A673 (cell line): ENCODE measurements at regions not wholly inside any gene's neighbourhood (a gene's known extent, or its start where the extent isn't known, plus 50 kb on each side); places are given as distances from the start of the nearest gene placed in this dataset.

Source experiments
- BruUV-seq: library from RNA; stranded (reverse); fragments of 400-500 nt; replicated peaks from 2 replicates; lab custom pipeline; 2021; lab: Mats Ljungman, UMichigan
- CTCF ChIA-PET: fragments of 300-600 bp; sonication (Branson Sonifier 250); formaldehyde crosslinking; loops from one replicate; lab custom pipeline; 2022; ENCODE audit warnings: antibody characterized with exemption; lab: Charles Lee
- POLR2A ChIA-PET: fragments of 300-600 bp; sonication (Branson Sonifier 250); formaldehyde crosslinking; loops from one replicate; lab custom pipeline; 2022; ENCODE audit warnings: antibody characterized with exemption; ENCODE audit not compliant: low non-redundant PET; lab: Charles Lee
- DNase-seq: peaks from one replicate; pipeline ENCODE4 v3.0.0-alpha.2; 2015; ENCODE audit warnings: low spot score
- H3K27ac ChIP-seq: fragments of 200-600 bp; sonication (generic); 2 replicates; pipeline ENCODE4 v1.5.1; 2016; ENCODE audit warnings: mixed run types, low read depth, mild to moderate bottlenecking, mixed read lengths, antibody characterized with exemption, low read length; ENCODE audit not compliant: poor library complexity, severe bottlenecking
- H3K27me3 ChIP-seq: fragments of 200-600 bp; sonication (generic); replicated peaks from 2 replicates; pipeline ENCODE4 v1.6.1; 2017; ENCODE audit warnings: mixed run types, low read depth, mild to moderate bottlenecking, mixed read lengths, antibody characterized with exemption, low read length; ENCODE audit not compliant: insufficient read depth, poor library complexity
- H3K36me3 ChIP-seq: fragments of 200-600 bp; sonication (generic); 2 replicates; pipeline ENCODE4 v1.6.1; 2016; ENCODE audit warnings: mixed run types, mild to moderate bottlenecking, mixed read lengths, antibody characterized with exemption, low read length; ENCODE audit not compliant: insufficient read depth, poor library complexity, severe bottlenecking
- H3K4me1 ChIP-seq: fragments of 200-600 bp; sonication (generic); 2 replicates; pipeline ENCODE4 v1.6.1; 2017; ENCODE audit warnings: mixed run types, mild to moderate bottlenecking, mixed read lengths, antibody characterized with exemption, low read length; ENCODE audit not compliant: insufficient read depth, poor library complexity, severe bottlenecking
- H3K4me3 ChIP-seq: fragments of 200-600 bp; sonication (generic); 2 replicates; pipeline ENCODE4 v1.5.1; 2016; ENCODE audit warnings: low read depth, mixed run types, mild to moderate bottlenecking, mixed read lengths, low read length; ENCODE audit not compliant: poor library complexity, severe bottlenecking
- H3K9me3 ChIP-seq: fragments of 200-600 bp; sonication (generic); 2 replicates; pipeline ENCODE4 v1.6.1; 2016; ENCODE audit warnings: mixed run types, low read depth, mild to moderate bottlenecking, mixed read lengths, antibody characterized with exemption, low read length; ENCODE audit not compliant: poor library complexity, severe bottlenecking
- EZH2 ChIP-seq: fragments of 200-600 bp; sonication (generic); IDR thresholded peaks from 2 replicates; pipeline ENCODE4 v1.6.1; 2017; ENCODE audit warnings: borderline replicate concordance, low read depth, mild to moderate bottlenecking, mixed read lengths, antibody characterized with exemption, low read length; ENCODE audit not compliant: poor library complexity, severe bottlenecking
- intact Hi-C: fragments of 100-400 bp; cut with micrococcal nuclease; formaldehyde crosslinking; loops from one replicate; pipeline ENCODE4 v1.10.0; 2022; ENCODE audit not compliant: unreplicated experiment
- TF ChIP-seq, protein P1 (sequence below): fragments of 300-800, 200-600 bp; sonication (generic); conservative IDR thresholded peaks from 2 replicates; pipeline ENCODE4 v1.5.1; 2017; ENCODE audit warnings: low read depth, mild to moderate bottlenecking, antibody characterized with exemption, low read length, moderate library complexity, mixed read lengths

DNA sequence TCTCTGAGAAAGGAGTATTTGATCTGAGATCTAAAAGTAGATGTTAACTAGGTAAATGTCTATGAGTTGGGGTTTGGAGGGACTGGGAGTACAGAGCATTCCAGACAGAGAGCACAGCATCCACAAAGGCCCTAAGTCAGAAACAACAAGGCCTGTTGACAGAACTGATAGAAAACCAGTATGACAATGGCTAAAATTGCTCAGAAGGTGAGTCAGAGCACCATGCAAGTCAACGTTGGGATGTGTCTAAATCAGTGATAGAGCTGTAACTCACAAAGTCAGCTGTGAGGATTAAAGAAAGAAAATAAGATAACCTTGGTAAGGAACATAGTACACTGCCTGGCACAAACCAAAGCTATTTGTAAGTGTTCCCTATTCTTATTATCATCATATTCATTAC is 124.0 kb downstream of the CETN3 start:
- Histone ChIP-seq H3K36me3 (no peaks in the 10 kb centered on the region), H3K27me3 (peaks cover 45% of the 10 kb centered on the region), H3K4me1 (no peaks in the 10 kb centered on the region), H3K27ac (no peak overlapping the region), H3K4me3 (no peak overlapping the region), H3K9me3 (no peaks in the 10 kb centered on the region)
- BruUV-seq = no TSS peak
- DNase-seq = no peak
- ChIA-PET POLR2A (no interaction called here), CTCF (no interaction called here)
- no peak for TF ChIP-seq EZH2
- TF ChIP-seq, protein P1, sequence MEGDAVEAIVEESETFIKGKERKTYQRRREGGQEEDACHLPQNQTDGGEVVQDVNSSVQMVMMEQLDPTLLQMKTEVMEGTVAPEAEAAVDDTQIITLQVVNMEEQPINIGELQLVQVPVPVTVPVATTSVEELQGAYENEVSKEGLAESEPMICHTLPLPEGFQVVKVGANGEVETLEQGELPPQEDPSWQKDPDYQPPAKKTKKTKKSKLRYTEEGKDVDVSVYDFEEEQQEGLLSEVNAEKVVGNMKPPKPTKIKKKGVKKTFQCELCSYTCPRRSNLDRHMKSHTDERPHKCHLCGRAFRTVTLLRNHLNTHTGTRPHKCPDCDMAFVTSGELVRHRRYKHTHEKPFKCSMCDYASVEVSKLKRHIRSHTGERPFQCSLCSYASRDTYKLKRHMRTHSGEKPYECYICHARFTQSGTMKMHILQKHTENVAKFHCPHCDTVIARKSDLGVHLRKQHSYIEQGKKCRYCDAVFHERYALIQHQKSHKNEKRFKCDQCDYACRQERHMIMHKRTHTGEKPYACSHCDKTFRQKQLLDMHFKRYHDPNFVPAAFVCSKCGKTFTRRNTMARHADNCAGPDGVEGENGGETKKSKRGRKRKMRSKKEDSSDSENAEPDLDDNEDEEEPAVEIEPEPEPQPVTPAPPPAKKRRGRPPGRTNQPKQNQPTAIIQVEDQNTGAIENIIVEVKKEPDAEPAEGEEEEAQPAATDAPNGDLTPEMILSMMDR = no peak
- intact Hi-C loops = no loop called here

- intact Hi-C loops = no loop called here
- ChIA-PET POLR2A (no interaction called here), CTCF (no interaction called here)
- no peak for DNase-seq
- Histone ChIP-seq H3K9me3 (no peaks in the 10 kb centered on the region), H3K36me3 (no peaks in the 10 kb centered on the region), H3K27ac (no peak overlapping the region), H3K27me3 (peaks cover 38% of the 10 kb centered on the region), H3K4me3 (no peak overlapping the region), H3K4me1 (no peaks in the 10 kb centered on the region)
- BruUV-seq = no TSS peak
- no peak for TF ChIP-seq EZH2
- TF ChIP-seq, protein P1 = no peak
These were observed 125.2 kb downstream of the CETN3 start for GRCh38 chr5:90284375-90284774.

DNA sequence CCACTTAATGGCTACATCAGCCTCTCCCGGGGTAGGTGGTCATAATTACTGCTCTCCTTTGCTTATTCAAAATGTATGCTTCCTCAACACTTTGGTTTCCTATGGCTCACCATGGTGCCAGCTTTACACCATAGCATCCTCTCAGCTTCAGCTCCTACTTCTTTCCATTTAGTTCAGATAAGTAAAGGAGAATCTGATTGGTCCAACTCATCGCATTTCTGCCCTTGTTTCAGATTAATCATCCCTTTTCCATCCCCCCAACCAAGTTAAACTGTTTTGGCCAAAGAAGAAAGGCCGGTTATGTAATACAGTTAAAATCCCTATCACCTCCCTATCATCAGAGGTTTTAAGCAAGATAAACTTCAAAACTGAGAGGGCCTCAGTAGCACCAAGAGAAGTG is 130.5 kb downstream of the CETN3 start:
- BruUV-seq = no TSS peak
- no peaks in the 10 kb centered on the region for H3K4me1 ChIP-seq
- H3K27me3 ChIP-seq = peaks cover 32% of the 10 kb centered on the region
- TF ChIP-seq, protein P1 = no peak
- TF ChIP-seq EZH2 = no peak
- no peak overlapping the region for H3K4me3 ChIP-seq
- ChIA-PET CTCF (no interaction called here), POLR2A (no interaction called here)
- peak; percentile 12 for DNase-seq
- H3K36me3 ChIP-seq = no peaks in the 10 kb centered on the region
- H3K27ac ChIP-seq = no peak overlapping the region
- intact Hi-C loops = loop anchor here (5.0 kb wide), 1 partner anchor 103 kb away; no protein-coding TSS in a partner anchor
- H3K9me3 ChIP-seq = no peaks in the 10 kb centered on the region
